CD14-positive monocyte (primary cell): ENCODE measurements at regions not wholly inside any gene's neighbourhood (a gene's known extent, or its start where the extent isn't known, plus 50 kb on each side); places are given as distances from the start of the nearest gene placed in this dataset.
A peak's percentile ranks its signal among the peaks of the same experiment; 100 is the strongest.

Source experiments
- DNase-seq, 3 donors: peaks; one replicate each; pipeline ENCODE4 v3.0.0-alpha.2; 2011 to 2022
- H2AFZ ChIP-seq: 2 replicates; pipeline ENCODE4 v1.6.0; 2012; ENCODE audit warnings: mild to moderate bottlenecking, low read depth, low read length, inconsistent platforms; ENCODE audit not compliant: insufficient read depth, poor library complexity, severe bottlenecking
- H3K27ac ChIP-seq, 2 donors: 1 replicate in 1 of 2; 2 replicates in 1 of 2; pipeline ENCODE4 v1.5.1; 2012 to 2013; ENCODE audit warnings: low read length in 2 of 2, control low read depth in 1 of 2, inconsistent platforms in 1 of 2, low read depth in 1 of 2, mild to moderate bottlenecking in 1 of 2
- H3K27me3 ChIP-seq, 2 donors: one replicate each; pipeline versions ENCODE4 v1.6.0 to v1.6.1; 2011 to 2013; ENCODE audit warnings: low read length in 2 of 2; ENCODE audit not compliant: control insufficient read depth in 2 of 2, insufficient read depth in 2 of 2
- H3K36me3 ChIP-seq, 2 donors: replicated peaks in 1 of 2; 1 replicate in 1 of 2; 2 replicates in 1 of 2; pipeline versions ENCODE4 v1.5.1 to v1.6.1; 2012 to 2013; ENCODE audit warnings: low read length in 2 of 2, control low read depth in 1 of 2, inconsistent platforms in 1 of 2, mild to moderate bottlenecking in 1 of 2; ENCODE audit not compliant: insufficient read depth in 2 of 2, control insufficient read depth in 1 of 2
- H3K4me1 ChIP-seq, 2 donors: 1 replicate in 1 of 2; 2 replicates in 1 of 2; pipeline versions ENCODE4 v1.5.1 to v1.6.1; 2012 to 2013; ENCODE audit warnings: low read length in 2 of 2, control low read depth in 1 of 2, inconsistent platforms in 1 of 2, mild to moderate bottlenecking in 1 of 2, moderate library complexity in 1 of 2; ENCODE audit not compliant: insufficient read depth in 2 of 2, control insufficient read depth in 1 of 2
- H3K4me2 ChIP-seq: replicated peaks from 2 replicates; pipeline ENCODE3; 2012; ENCODE audit warnings: low read length, moderate library complexity, mild to moderate bottlenecking; ENCODE audit not compliant: poor library complexity, severe bottlenecking; ENCODE audit errors: extremely low read depth
- H3K4me3 ChIP-seq, 3 experiments: fragments of 200-600 bp in 1 of 3; sonication (generic) in 1 of 3; replicated peaks in 1 of 3; 1 replicate in 2 of 3; 2 replicates in 1 of 3; pipeline ENCODE4 v1.5.1; 2011 to 2013; ENCODE audit warnings: low read length in 3 of 3, mild to moderate bottlenecking in 3 of 3, control low read depth in 2 of 3, low read depth in 2 of 3, inconsistent platforms in 1 of 3, moderate library complexity in 1 of 3
- H3K79me2 ChIP-seq: 2 replicates; pipeline ENCODE4 v1.6.0; 2012; ENCODE audit warnings: mild to moderate bottlenecking, control low read depth, inconsistent platforms, low read length, moderate library complexity; ENCODE audit not compliant: insufficient read depth
- H3K9ac ChIP-seq: 2 replicates; pipeline ENCODE4 v1.6.0; 2017; ENCODE audit warnings: low read length, mild to moderate bottlenecking; ENCODE audit not compliant: insufficient read depth, poor library complexity, severe bottlenecking
- H3K9me3 ChIP-seq, 2 donors: replicated peaks in 1 of 2; 1 replicate in 1 of 2; 2 replicates in 1 of 2; pipeline versions ENCODE4 v1.5.1 to v1.6.1; 2012 to 2013; ENCODE audit warnings: low read length in 2 of 2, control low read depth in 1 of 2; ENCODE audit not compliant: control insufficient read depth in 1 of 2, insufficient read depth in 1 of 2
- H4K20me1 ChIP-seq: 2 replicates; pipeline ENCODE4 v1.6.0; 2012; ENCODE audit warnings: mild to moderate bottlenecking, low read length, control low read depth, moderate library complexity; ENCODE audit not compliant: insufficient read depth
- H3K27ac Mint-ChIP-seq, 7 donors: one replicate each; pipeline ENCODE4 v1.8.0; 2020; ENCODE audit warnings: mild to moderate bottlenecking in 7 of 7, mixed read lengths in 7 of 7, moderate library complexity in 6 of 7, inconsistent platforms in 2 of 7
- H3K27me3 Mint-ChIP-seq, 3 donors: one replicate each; pipeline ENCODE4 v1.8.0; 2021 to 2022; ENCODE audit warnings: low read depth in 3 of 3, mild to moderate bottlenecking in 3 of 3, mixed read lengths in 3 of 3, moderate library complexity in 3 of 3, inconsistent platforms in 1 of 3
- H3K36me3 Mint-ChIP-seq, 2 donors: one replicate each; pipeline ENCODE4 v1.8.0; 2020; ENCODE audit warnings: mixed read lengths in 2 of 2, inconsistent platforms in 1 of 2, mild to moderate bottlenecking in 1 of 2
- H3K4me1 Mint-ChIP-seq: one replicate; pipeline ENCODE4 v1.8.0; 2020; ENCODE audit warnings: mild to moderate bottlenecking, mixed read lengths
- H3K4me3 Mint-ChIP-seq, 2 donors: one replicate each; pipeline ENCODE4 v1.8.0; 2020; ENCODE audit warnings: mild to moderate bottlenecking in 2 of 2, mixed read lengths in 2 of 2, moderate library complexity in 1 of 2
- H3K9me3 Mint-ChIP-seq, 7 donors: one replicate each; pipeline ENCODE4 v1.8.0; 2020 to 2022; ENCODE audit warnings: mixed read lengths in 7 of 7, mild to moderate bottlenecking in 6 of 7, moderate library complexity in 6 of 7, inconsistent platforms in 2 of 7
- CTCF ChIP-seq: fragments of 200-600 bp; IDR thresholded peaks from one replicate; pipeline ENCODE4 v1.8.0; 2022; ENCODE audit warnings: antibody characterized with exemption, mild to moderate bottlenecking
- WGBS: methylation state at CpG from one replicate; pipeline ENCODE4 v1.1.5; 2013; ENCODE audit warnings: missing lambda C conversion rate; ENCODE audit not compliant: insufficient coverage; 5-methylcytosine and 5-hydroxymethylcytosine counted together
- intact Hi-C, 2 donors: fragments of 100-400 bp; cut with micrococcal nuclease; formaldehyde crosslinking; loops; one replicate each; pipeline versions ENCODE4 v1.15.0 to v1.15.1; 2023

GRCh38 chr9:16202221-16202620 is 649.4 kb downstream of the CCDC171 start:
- intact Hi-C loops, result no loop called here
- Mint-ChIP-seq H3K36me3 (no peaks in the 10 kb centered on the region), H3K27me3 (peaks cover 1 to 6% (median 4%) of the 10 kb centered on the region in 3 donors), H3K9me3 (peaks cover 0 to 16% (median 2%) of the 10 kb centered on the region in 7 donors), H3K27ac (peak overlapping the region in 1 of 7 donors; percentile 68), H3K4me3 (no peak overlapping the region), H3K4me1 (no peaks in the 10 kb centered on the region)
- no peaks in the 10 kb centered on the region for H3K4me1 ChIP-seq
- DNase-seq, result no peak
- no peaks in the 10 kb centered on the region for H3K9me3 ChIP-seq
- no peak overlapping the region for H3K4me3 ChIP-seq
- H3K36me3 ChIP-seq, result no peaks in the 10 kb centered on the region
- no peak overlapping the region for H2AFZ ChIP-seq
- no peak overlapping the region for H3K9ac ChIP-seq
- H3K27me3 ChIP-seq, result no peaks in the 10 kb centered on the region
- H4K20me1 ChIP-seq, result no peaks in the 10 kb centered on the region
- no peak overlapping the region for H3K4me2 ChIP-seq
- WGBS, result 83% methylated on average over 1 of the region's 1 CpG
- H3K79me2 ChIP-seq, result no peaks in the 10 kb centered on the region
- H3K27ac ChIP-seq, result no peak overlapping the region
- TF ChIP-seq CTCF, result no peak

GRCh38 chr9:16202914-16203728 is 650.3 kb downstream of the CCDC171 start:
- no peaks in the 10 kb centered on the region for H3K27me3 ChIP-seq
- H3K9me3 ChIP-seq, result no peaks in the 10 kb centered on the region
- no peak overlapping the region for H3K4me2 ChIP-seq
- peaks cover 0 to 16% (median 2%) of the 10 kb centered on the region in 7 donors for H3K9me3 Mint-ChIP-seq
- H2AFZ ChIP-seq, result no peak overlapping the region
- no peak overlapping the region for H3K4me3 Mint-ChIP-seq
- no peaks in the 10 kb centered on the region for H3K36me3 Mint-ChIP-seq
- no peaks in the 10 kb centered on the region for H3K79me2 ChIP-seq
- H4K20me1 ChIP-seq, result no peaks in the 10 kb centered on the region
- H3K27ac Mint-ChIP-seq, result no peak overlapping the region
- DNase-seq, result no peak
- H3K4me1 ChIP-seq, result no peaks in the 10 kb centered on the region
- WGBS, result 90% methylated on average over 12 of the region's 17 CpGs
- H3K9ac ChIP-seq, result no peak overlapping the region
- H3K36me3 ChIP-seq, result no peaks in the 10 kb centered on the region
- H3K4me3 ChIP-seq, result no peak overlapping the region
- H3K27ac ChIP-seq, result no peak overlapping the region
- no peaks in the 10 kb centered on the region for H3K4me1 Mint-ChIP-seq
- no peak for TF ChIP-seq CTCF
- intact Hi-C loops, result no loop called here
- peaks cover 1 to 6% (median 4%) of the 10 kb centered on the region in 3 donors for H3K27me3 Mint-ChIP-seq
